ENCODE measurements at regions not wholly inside any gene's neighbourhood (a gene's known extent, or its start where the extent isn't known, plus 50 kb on each side); places are given as distances from the start of the nearest gene placed in this dataset.
"Not testable (repeated sequence)": the region's sequence is repeated elsewhere in the genome, so short reads cannot be mapped to it uniquely, and the experiment has no call there.

DNA sequence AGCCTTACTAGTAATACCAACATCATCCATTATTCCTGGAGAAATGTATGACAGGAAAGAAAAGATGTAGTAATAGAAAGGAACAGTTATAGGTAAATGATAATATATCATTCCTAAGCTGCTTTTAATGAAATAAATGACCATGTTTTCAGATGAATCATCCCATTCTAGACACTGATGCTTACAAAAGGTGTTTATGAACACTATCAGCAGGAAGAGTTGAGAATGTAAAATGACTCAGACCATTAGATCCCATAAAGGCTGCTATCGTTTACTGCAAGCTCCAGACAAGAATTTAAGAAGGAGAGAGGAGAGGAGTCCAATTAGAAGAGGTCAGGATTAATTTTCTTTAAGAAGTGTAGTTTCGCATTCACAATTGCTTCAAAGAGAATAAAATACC, 1033.5 kb downstream of the EFNA5 start:
- intact Hi-C loops (cut with micrococcal nuclease) = no loop called here

DNA sequence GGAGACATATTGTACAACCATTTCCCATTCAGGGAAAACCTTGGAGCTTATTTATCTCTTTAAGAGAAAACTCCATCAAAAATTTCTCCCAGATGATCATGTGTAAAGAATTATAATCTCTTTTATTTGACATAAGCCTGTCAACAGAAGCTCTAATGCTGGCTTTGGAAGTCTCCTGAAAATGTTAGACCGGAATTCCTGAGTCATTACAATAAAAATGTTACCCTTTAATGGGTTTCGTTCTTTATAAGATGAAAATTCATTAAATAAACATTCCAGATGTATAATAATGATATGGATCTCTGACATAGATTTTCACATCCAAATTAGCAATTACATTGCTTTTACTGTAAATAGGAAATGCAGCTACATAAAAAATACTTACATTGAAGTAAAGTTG, 1036.4 kb downstream of the EFNA5 start:
- intact Hi-C loops (cut with micrococcal nuclease) = no loop called here

DNA sequence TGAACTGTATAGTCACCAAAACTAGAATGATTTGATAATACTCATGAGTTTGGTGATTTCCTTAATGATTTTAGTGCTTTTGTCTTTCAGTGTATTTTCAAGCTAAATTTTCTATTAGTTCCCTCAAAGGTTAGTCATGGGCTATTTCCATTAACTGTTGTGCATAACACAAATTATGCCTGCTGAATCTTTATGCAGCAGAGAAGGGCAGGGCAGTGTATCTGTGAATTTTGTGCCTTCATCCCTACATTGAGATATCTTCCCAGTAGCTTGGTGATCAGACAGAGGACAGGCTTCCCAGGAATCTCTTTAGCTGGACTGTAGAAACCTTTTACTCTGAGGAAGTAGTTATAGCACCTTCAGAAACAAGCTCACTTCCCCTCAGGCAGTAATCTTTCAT, 1036.9 kb downstream of the EFNA5 start:
- intact Hi-C loops (cut with micrococcal nuclease) = no loop called here

DNA sequence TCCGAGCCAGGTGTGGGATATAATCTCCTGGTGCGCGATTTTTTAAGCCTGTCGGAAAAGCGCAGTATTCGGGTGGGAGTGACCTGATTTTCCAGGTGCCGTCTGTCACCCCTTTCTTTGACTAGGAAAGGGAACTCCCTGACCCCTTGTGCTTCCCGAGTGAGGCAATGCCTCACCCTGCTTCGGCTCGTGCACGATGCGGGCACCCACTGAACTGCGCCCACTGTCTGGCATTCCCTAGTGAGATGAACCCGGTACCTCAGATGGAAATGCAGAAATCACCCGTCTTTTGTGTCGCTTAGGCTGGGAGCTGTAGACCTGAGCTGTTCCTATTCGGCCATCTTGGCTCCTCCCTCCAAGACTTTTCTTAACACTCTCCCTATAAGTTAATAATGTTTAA, 1042.3 kb downstream of the EFNA5 start:
- intact Hi-C loops (cut with micrococcal nuclease) = not testable (repeated sequence)

DNA sequence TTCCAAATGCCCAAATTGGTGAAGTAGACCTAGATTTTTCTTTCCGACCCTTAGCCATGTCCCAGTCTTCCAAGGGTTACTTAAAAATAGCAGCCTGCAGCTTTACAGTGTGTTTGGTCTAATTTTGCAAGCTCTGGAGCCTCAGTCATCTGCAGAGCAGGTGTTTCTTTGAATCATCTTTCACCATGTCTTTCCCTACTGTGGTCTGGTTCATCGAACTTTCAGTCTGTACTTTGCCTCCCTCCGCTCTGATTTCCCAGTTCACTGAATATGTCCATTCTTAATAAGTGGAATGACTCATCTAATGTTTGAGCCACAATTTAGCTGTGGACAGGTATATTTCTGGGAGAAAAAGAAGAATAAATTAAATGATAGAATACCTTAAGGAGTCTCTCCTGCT, 1060.7 kb downstream of the EFNA5 start:
- intact Hi-C loops (cut with micrococcal nuclease) = no loop called here

DNA sequence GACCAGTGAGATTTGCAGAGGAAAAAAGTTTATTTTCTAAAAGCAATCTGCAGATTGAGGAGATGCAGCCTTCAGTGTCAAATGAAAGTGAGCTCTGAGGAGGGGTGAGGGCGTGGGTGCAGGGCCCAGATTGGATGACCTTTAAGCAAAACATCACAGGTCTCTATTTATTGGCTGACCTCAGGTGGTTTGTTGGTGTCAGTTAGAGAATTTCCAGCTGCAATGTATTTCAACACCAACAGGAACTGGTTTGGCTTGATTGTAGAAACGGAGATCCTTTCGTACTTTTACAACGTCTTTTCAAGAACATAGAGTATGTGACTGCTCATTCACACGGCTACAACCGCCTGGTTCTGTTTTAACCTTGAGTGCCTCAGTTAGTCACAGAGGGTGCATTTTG, 1069.1 kb downstream of the EFNA5 start:
- intact Hi-C loops (cut with micrococcal nuclease) = no loop called here

DNA sequence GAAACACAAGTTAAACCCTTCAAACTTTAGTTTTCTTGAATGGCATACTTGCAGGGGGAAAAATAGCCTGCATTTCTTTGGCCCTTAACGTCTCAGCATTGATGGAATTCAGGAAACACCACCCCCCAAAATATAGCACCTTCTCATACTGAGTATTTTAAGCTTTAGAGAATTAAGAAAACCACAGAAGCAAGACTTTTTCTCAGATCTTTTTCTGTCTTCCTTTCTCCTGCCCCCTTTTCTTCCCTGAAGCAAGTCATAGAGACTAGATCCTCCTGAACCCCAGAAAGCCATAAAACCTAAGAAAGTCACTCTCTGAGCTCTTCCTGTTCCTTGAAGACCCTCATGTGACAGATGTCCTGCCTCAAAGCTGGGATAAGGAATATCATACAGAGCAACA, 1069.9 kb downstream of the EFNA5 start:
- intact Hi-C loops (cut with micrococcal nuclease) = no loop called here

DNA sequence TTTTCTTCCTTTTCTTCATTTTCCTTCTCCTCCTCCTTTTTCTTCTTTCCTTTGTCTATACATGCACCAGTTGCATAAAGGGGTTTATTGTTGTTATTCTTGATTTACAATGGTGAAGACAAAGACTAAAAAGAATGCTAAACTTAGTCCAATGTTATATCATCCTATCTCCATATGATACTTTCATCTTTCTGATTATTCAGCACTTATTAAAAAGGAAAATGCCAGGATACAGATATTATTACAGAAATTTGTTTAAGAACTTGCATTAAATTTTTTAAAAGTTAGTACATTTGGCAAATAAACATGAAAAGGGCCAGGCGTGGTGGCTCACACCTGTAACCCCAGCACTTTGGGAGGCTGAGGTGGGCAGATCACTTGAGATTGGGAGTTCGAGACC, 1074.9 kb downstream of the EFNA5 start:
- intact Hi-C loops (cut with micrococcal nuclease) = no loop called here

DNA sequence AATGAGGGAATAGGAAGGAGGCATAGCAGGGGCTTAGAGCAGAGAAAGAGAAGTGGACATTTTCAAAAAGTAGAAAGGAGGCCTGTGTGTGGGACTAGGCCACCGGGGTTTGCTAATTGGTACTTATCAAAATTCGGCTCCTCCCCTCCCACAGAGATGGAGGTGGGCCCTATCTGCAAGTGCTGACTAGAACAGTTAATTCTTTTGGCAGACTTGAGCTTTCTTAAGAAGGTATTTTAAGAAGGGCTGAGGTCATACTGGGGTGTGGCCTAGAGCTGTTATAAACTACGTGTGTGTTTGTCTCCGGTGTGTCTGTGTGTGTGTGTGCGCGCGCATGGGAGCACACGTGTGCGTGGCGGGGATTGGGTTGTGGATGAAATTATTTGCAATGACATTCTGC, 1086.5 kb downstream of the EFNA5 start:
- intact Hi-C loops (cut with micrococcal nuclease) = no loop called here

DNA sequence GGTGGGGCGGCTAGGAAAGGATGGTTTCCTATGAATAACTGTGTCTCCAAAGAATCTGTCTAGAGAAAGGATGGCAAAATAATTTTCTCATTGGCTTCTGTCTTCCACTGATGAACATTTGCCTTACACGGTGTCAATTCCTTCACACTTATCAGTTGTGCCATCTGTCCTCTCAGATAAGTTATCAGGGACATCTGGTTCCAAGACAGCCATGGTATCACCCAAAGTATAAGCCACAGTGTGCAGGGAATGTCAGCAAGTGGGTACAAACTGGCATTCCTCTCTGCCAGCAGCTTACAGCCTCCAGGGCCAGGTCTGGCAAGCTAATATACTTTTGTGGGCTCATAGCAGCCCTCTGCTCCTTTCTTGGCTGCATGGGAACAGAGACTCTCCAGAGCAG, 1092.0 kb downstream of the EFNA5 start:
- intact Hi-C loops (cut with micrococcal nuclease) = no loop called here

DNA sequence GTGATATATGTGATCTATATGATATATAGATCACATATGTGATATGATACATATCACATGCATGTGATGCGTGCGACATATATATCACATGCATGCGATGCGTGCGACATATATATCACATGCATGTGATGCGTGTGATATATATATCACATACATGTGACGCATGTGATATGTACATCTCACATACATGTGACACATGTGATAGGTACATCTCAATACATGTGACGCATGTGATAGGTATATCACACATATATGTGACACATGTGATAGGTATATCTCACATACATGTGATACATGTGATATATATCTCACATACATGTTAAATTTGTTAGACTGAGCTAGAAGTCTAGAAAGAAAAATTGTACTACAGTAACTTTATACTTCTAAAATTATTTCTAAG, 1095.9 kb downstream of the EFNA5 start:
- intact Hi-C loops (cut with micrococcal nuclease) = no loop called here

DNA sequence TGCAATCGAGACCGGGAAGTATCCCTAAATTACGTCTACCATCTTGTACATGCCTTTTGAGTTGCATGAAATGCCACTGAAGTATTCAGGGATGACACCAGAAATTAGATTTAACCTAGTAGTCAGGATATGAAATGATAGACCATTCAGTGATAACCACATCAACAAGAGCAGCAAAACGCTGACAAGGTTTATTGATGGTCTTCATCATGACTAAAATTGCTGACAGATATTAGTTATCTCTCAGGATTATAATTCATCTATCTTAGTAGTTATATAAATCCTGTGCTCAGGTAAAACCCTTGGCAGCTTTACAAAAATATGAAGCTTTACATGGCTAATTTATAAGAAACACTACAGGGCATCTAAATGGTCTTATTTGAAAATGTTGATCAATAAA, 1104.7 kb downstream of the EFNA5 start:
- intact Hi-C loops (cut with micrococcal nuclease) = no loop called here

DNA sequence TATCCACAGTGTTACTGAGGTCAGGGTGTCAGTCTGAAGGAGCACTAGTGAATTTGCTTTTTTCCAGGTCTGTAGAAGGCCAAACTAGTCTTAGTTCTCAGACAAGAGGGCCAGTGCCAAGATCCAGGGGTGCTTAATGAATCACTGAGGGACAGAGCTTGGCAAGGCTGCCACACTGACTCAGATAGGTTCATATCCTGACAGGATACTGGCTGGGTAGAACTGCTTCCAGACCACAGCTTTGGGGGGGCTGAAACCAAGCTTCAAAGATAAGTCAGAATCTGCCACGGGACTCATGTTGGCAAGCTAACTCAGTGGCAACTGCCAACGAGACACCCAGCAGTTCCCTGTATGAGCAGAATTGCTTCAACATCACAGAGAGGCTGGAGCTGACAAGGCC, 1125.4 kb downstream of the EFNA5 start:
- intact Hi-C loops (cut with micrococcal nuclease) = no loop called here

DNA sequence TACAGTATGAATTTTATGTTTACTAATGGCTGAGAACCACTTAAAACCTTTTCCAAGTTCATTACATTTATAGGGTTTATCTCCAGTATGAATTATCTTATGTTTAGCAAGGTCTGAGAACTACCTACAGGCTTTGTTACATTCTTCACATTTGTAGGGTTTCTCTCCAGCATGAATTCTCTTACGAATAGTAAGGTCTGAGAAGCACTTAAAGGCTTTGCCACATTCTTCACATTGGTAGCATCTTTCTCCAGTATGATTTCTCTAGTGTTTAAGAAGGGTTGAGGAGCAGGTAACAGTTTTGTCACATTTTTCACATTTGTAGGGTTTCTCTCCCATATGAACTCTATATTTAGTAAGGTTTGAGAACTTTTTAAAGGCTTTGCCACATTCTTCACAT, 1127.4 kb downstream of the EFNA5 start:
- intact Hi-C loops (cut with micrococcal nuclease) = no loop called here

DNA sequence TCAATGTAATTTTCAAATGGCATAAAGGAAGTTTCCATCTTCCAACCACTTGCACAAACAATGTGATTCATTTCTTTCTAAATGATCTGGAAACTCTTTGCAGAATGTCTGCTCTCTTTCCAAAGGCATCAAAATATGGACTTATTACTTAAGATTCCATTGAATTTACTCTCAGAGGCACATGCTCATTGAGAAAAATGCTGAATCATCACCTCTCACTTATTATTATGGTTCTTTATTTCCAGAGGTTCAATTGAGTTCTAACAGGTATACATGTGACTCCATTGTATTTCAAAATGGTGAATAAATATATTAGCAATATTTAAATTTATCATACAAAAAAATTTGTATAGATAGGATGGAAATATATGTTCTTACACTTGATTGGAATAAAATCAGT, 1140.6 kb downstream of the EFNA5 start:
- intact Hi-C loops (cut with micrococcal nuclease) = no loop called here

DNA sequence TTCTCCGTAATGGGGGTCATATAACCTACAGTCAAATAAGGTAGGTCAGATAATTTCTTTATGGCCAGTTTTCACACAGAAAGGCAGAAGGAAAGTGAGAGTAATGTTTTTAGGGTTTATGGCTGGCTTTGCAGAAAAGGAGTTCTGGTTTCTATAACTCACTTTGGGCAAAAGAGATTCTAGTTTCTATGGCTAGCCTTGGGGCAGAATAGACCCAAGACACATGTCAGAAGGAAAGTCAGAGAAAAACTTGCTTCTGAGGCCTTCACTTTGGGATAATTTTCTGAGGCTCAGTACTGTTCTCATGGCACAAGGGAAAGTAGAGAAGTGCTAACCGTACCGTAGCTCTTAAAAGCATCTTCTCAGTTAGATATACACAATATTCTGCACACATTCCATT, 1145.3 kb downstream of the EFNA5 start:
- intact Hi-C loops (cut with micrococcal nuclease) = no loop called here

DNA sequence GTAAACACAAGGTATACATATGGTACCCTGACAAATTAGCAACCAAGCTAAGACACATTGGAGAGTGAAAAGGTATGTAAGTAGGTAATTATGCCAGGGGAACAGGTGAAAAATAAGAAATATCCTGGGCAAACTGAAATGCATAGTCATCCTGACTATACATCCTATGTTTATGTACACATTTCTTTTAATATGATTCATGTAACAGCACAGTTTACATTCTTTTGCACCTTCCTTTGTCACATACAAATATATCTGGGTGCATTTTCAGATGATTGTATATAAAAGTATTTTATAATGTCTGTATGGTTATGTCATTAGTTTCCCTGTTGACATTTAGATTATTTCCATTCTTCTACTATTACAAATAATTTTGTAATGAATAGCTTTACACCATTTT, 1146.9 kb downstream of the EFNA5 start:
- intact Hi-C loops (cut with micrococcal nuclease) = no loop called here

DNA sequence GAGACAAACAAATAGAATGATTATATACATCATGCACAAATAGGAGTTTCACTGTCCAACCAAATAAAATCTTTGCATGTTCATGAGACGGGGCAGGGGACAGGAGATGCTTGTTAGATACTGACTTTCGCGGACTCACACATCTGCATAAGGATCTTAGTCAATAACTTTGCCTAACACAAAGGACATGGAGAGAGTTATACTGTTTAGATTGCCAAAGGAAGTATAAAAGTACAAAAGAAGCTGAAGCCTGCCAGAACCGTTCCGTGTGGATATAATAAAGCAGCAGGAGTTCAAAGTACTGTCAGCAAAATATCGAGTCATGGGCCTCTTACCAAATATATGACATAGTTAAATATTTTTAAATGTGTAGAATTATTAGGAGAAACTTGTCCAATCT, 1148.4 kb downstream of the EFNA5 start:
- intact Hi-C loops (cut with micrococcal nuclease) = no loop called here

DNA sequence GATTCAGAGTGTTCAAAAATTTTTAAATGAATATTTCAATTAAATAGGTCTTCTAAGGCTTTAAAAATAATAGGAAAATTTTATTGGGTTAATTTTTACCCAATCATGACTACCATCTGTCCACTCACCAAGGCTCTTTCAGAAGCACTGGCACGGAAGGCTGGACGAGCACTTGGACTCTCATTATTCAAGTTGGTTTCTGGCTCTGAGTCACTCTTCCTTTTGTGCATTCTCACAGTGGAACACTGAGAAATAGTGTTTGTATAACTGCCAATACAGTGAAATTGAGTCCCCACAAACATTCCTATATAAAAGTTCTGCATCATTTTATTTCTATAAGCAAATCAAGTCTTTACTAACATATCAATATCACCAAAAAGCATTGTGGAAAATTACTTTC, 1149.0 kb downstream of the EFNA5 start:
- intact Hi-C loops (cut with micrococcal nuclease) = no loop called here

DNA sequence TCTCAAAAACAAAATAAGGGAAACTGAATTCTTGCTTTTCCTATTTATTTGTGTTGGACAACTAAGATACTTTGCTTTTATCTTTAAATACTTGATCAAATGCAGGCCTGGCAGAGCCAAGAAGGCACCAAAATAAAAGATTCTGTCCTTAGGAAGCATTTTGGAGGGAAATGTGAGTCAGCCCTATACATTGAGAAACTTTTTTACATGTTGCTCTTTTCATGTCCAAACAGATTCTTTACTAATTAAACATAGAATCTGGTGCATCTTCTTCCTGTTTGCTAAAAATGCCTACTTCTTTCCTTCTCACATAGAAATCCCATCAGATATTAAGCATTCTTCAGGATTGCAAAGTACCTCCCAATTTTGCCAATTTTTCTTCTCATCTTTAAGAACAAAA, 1160.4 kb downstream of the EFNA5 start:
- intact Hi-C loops (cut with micrococcal nuclease) = no loop called here

DNA sequence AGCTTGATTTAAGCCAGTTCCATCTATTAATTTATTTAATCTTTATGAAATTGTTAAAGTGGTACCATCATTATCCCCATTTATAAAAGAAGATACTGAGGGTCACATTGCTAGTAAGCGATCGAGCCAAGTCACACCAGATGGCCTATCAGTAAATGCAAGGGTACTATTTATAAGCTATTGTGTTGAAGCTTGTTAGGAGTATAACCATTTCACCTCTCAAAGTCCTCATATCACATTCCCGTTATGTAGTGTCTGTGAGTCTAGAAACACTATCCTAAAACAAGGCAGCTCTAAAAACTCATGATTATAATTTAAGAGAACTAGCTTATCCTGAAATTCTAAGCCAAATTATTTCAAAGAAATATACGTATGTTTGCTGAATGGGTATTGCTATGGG, 1161.8 kb downstream of the EFNA5 start:
- intact Hi-C loops (cut with micrococcal nuclease) = no loop called here

DNA sequence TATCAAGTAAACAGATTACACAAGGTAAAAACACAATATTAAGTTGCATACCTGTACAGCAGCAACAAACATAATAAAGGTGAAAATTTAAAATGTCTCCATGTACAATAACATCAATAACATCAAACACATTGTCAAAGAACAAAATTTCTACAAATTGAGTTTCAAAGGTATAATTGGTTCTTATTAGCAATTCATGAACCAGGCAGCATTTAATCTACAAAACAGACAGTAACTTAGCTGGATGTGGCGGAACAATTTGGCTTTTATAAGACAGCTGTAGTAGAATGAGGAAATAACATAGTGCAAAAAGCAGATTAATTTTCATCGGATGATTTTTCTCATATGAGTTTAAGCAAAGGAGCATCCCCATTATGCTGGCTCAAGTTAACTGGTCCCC, 1176.8 kb downstream of the EFNA5 start:
- intact Hi-C loops (cut with micrococcal nuclease) = no loop called here

DNA sequence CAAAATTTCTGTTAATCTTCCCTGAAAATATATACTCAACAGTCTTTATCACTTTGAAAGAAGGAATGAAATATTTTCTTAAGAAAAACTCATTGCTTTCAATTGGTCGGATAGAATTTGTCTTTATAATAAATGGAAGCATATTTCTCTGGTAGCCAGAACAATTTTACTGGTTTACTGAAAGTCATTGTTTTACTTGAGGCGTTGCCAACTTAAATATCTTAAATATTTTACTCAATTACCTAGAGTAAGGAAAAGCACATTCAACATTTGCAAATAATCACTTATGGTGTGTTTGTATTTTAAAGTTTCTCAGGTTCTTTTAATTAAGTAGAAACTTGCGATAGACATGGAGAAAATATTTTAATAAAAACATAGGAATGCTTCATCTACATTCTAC, 1181.7 kb downstream of the EFNA5 start:
- intact Hi-C loops (cut with micrococcal nuclease) = no loop called here

DNA sequence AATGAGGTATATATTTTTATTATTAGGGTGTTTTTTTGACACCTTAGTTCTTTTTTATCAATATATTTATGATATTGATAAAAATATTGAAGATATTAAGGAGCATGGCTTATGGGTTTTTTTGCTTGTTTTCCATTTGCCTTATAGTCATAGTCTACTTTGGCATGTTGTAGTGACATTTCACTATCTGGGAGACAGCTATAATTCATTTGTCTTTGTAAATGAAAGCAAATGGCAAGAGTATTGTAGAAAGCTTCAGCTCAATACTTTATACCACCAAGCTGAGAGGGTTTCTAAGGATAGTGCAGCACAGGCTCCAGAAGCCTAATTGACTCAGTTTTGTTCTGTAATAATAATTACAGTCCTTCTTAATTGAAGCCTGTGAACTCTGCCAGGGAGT, 1182.3 kb downstream of the EFNA5 start:
- intact Hi-C loops (cut with micrococcal nuclease) = no loop called here

DNA sequence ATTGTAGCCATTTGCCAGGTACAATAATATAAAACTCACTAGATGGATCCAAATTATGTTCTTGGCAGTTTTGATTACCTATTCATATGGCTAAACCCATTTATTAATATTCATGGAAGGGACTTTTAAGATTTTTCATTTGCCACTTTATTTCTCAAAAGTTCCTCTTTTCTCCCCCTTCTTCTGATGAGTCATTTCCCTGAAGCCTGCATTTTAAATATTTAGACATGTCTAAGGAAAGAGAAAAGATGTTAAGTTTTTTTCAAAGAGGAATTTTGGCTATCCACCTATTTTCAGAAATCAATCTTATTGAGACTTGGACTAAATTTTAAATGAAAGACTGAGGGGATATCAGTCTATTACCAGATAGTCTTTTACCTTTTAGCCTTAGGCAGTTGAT, 1189.4 kb downstream of the EFNA5 start:
- intact Hi-C loops (cut with micrococcal nuclease) = no loop called here
